H1 (cell line): ENCODE measurements at regions not wholly inside any gene's neighbourhood (a gene's known extent, or its start where the extent isn't known, plus 50 kb on each side); places are given as distances from the start of the nearest gene placed in this dataset.

Experiments
- ASH2L ChIP-seq: fragments of 200-600, 300-600 bp; sonication (generic); IDR thresholded peaks from one replicate; pipeline ENCODE4 v1.7.1; 2017; ENCODE audit warnings: low read length
- BCL11A ChIP-seq, 2 experiments: IDR thresholded peaks; one replicate each; pipeline ENCODE4 v1.6.1; 2011; ENCODE audit warnings: low read depth in 2 of 2, low read length in 2 of 2, mild to moderate bottlenecking in 2 of 2
- CEBPB ChIP-seq: IDR thresholded peaks from 2 replicates; pipeline ENCODE4 v1.6.1; 2012; ENCODE audit warnings: low read depth, low read length
- CHD2 ChIP-seq: IDR thresholded peaks from 2 replicates; pipeline ENCODE4 v1.6.1; 2012; ENCODE audit warnings: low read length, improper control_type of control experiment
- HDAC2 ChIP-seq, 2 experiments: fragments of 300-600 bp in 1 of 2; sonication (generic) in 1 of 2; IDR thresholded peaks; 2 replicates each; pipeline ENCODE4 v1.6.1; 2011 to 2012; ENCODE audit warnings: low read depth in 2 of 2, low read length in 2 of 2, mild to moderate bottlenecking in 2 of 2, moderate library complexity in 2 of 2, borderline replicate concordance in 1 of 2, inconsistent platforms in 1 of 2
- POLR2A ChIP-seq, 2 experiments: IDR thresholded peaks; 1 replicate in 1 of 2; 2 replicates in 1 of 2; pipeline ENCODE4 v1.6.1; 2011; ENCODE audit warnings: low read depth in 2 of 2, low read length in 2 of 2, mild to moderate bottlenecking in 2 of 2; ENCODE audit errors: control extremely low read depth in 1 of 2
- TF ChIP-seq, protein P1 (sequence below): IDR thresholded peaks from 2 replicates; pipeline ENCODE4 v1.6.1; 2011; ENCODE audit warnings: low read length, improper control_type of control experiment

DNA sequence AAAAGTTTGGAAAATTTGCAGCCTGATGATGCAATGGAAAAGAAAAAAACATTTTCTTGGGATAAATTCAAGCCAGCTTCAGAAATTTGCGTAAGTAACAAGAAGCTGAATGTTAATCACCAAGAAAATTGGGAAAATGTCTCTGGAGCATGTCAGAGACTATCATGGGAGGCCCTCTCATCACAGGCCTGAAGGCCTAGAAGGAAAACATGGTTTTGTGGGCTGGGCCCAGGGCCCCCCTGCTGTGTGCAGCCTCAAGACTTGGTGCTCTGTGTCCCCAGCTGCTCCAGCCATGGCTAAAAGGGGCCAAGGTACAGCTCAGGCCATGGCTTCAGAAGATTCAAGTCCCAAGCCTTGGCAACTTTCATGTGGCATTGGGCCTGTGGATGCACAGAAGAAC is 1049.8 kb upstream of the GRIA3 start:
- TF ChIP-seq ASH2L (no peak), BCL11A (IDR thresholded peaks at IDR 0.05; ENCODE audit: low read depth in 2 of 2, low read length in 2 of 2) (no peak), POLR2A (IDR thresholded peaks at IDR 0.05; ENCODE audit: control extremely low read depth in 1 of 2, low read depth in 2 of 2, low read length in 2 of 2) (no peak), CHD2 (no peak), CEBPB (no peak), HDAC2 (IDR thresholded peaks at IDR 0.05; ENCODE audit: borderline replicate concordance in 1 of 2, low read depth in 2 of 2, low read length in 2 of 2) (no peak)
- TF ChIP-seq, protein P1, sequence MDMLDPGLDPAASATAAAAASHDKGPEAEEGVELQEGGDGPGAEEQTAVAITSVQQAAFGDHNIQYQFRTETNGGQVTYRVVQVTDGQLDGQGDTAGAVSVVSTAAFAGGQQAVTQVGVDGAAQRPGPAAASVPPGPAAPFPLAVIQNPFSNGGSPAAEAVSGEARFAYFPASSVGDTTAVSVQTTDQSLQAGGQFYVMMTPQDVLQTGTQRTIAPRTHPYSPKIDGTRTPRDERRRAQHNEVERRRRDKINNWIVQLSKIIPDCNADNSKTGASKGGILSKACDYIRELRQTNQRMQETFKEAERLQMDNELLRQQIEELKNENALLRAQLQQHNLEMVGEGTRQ, result no peak
